CD4-positive, CD25-positive, alpha-beta regulatory T cell (primary cell): ENCODE measurements at regions not wholly inside any gene's neighbourhood (a gene's known extent, or its start where the extent isn't known, plus 50 kb on each side); places are given as distances from the start of the nearest gene placed in this dataset.

Source experiments
- ATAC-seq, 2 donors: fragments of 150-1000 bp; cut with Tn5 transposase; one replicate each; pipeline ENCODE4 v1.10.0; 2021; ENCODE audit warnings: low read depth in 2 of 2, moderate number of reproducible peaks in 2 of 2, moderate library complexity in 1 of 2
- DNase-seq, 3 donors: peaks; one replicate each; pipeline versions ENCODE4 v3.0.0 to v3.0.0-alpha.2; 2012 to 2022; ENCODE audit warnings: mixed read lengths in 1 of 3
- H3K27ac ChIP-seq: one replicate; pipeline ENCODE4 v1.7.0; 2013; ENCODE audit warnings: mild to moderate bottlenecking, low read length; ENCODE audit not compliant: insufficient read depth, poor library complexity, severe bottlenecking
- H3K27me3 ChIP-seq: one replicate; pipeline ENCODE4 v1.7.0; 2013; ENCODE audit warnings: low read length; ENCODE audit not compliant: control insufficient read depth, insufficient read depth
- H3K36me3 ChIP-seq: one replicate; pipeline ENCODE4 v1.7.0; 2013; ENCODE audit warnings: mild to moderate bottlenecking, low read length, moderate library complexity; ENCODE audit not compliant: control insufficient read depth, insufficient read depth
- H3K4me1 ChIP-seq: 2 replicates; pipeline ENCODE4 v1.7.0; 2013; ENCODE audit warnings: mild to moderate bottlenecking, low read length; ENCODE audit not compliant: insufficient read depth, control insufficient read depth, poor library complexity, severe bottlenecking
- H3K4me3 ChIP-seq: one replicate; pipeline ENCODE4 v1.7.0; 2013; ENCODE audit warnings: low read depth, mild to moderate bottlenecking, low read length, moderate library complexity
- H3K9me3 ChIP-seq, 2 experiments: 1 replicate in 1 of 2; 2 replicates in 1 of 2; pipeline ENCODE4 v1.7.0; 2013; ENCODE audit warnings: low read length in 2 of 2, mild to moderate bottlenecking in 1 of 2, moderate library complexity in 1 of 2; ENCODE audit not compliant: control insufficient read depth in 2 of 2
- H3K27ac Mint-ChIP-seq, 3 donors: one replicate each; pipeline ENCODE4 v1.8.0; 2020 to 2022; ENCODE audit warnings: mild to moderate bottlenecking in 3 of 3, mixed read lengths in 3 of 3, moderate library complexity in 2 of 3
- H3K27me3 Mint-ChIP-seq: one replicate; pipeline ENCODE4 v1.8.0; 2022; ENCODE audit warnings: mild to moderate bottlenecking, mixed read lengths
- H3K36me3 Mint-ChIP-seq: one replicate; pipeline ENCODE4 v1.8.0; 2020; ENCODE audit warnings: mixed read lengths
- H3K4me1 Mint-ChIP-seq, 4 donors: one replicate each; pipeline ENCODE4 v1.8.0; 2020 to 2022; ENCODE audit warnings: mixed read lengths in 4 of 4, mild to moderate bottlenecking in 1 of 4
- H3K4me3 Mint-ChIP-seq, 4 donors: one replicate each; pipeline ENCODE4 v1.8.0; 2020 to 2022; ENCODE audit warnings: mild to moderate bottlenecking in 4 of 4, mixed read lengths in 4 of 4, moderate library complexity in 3 of 4
- H3K9me3 Mint-ChIP-seq, 7 donors: one replicate each; pipeline ENCODE4 v1.8.0; 2020 to 2022; ENCODE audit warnings: mixed read lengths in 7 of 7, mild to moderate bottlenecking in 3 of 7, moderate library complexity in 2 of 7

GRCh38 chr6:8274226-8274625 is 161.1 kb downstream of the SLC35B3 start:
- H3K27me3 ChIP-seq, result no peaks in the 10 kb centered on the region
- ATAC-seq (no peak), DNase-seq (no peak)
- H3K4me3 ChIP-seq, result no peak overlapping the region
- no peaks in the 10 kb centered on the region for H3K4me1 ChIP-seq
- no peak overlapping the region for H3K27ac ChIP-seq
- H3K9me3 Mint-ChIP-seq, result peaks cover 0 to 6% (median 0%) of the 10 kb centered on the region in 7 donors
- no peaks in the 10 kb centered on the region for H3K27me3 Mint-ChIP-seq
- H3K4me1 Mint-ChIP-seq, result no peaks in the 10 kb centered on the region
- no peaks in the 10 kb centered on the region for H3K36me3 Mint-ChIP-seq
- H3K9me3 ChIP-seq, result no peaks in the 10 kb centered on the region
- no peak overlapping the region for H3K4me3 Mint-ChIP-seq
- no peak overlapping the region for H3K27ac Mint-ChIP-seq
- H3K36me3 ChIP-seq, result no peaks in the 10 kb centered on the region

- Mint-ChIP-seq H3K27ac (peak overlapping the region in 1 of 3 donors; percentile 83), H3K9me3 (peaks cover 0 to 9% (median 0%) of the 10 kb centered on the region in 7 donors), H3K4me3 (peak overlapping the region in 1 of 4 donors; percentile 1), H3K27me3 (peaks cover 6% of the 10 kb centered on the region), H3K4me1 (no peaks in the 10 kb centered on the region), H3K36me3 (peaks cover 4% of the 10 kb centered on the region)
- Histone ChIP-seq H3K27me3 (no peaks in the 10 kb centered on the region), H3K4me1 (no peaks in the 10 kb centered on the region), H3K4me3 (no peak overlapping the region), H3K27ac (no peak overlapping the region), H3K36me3 (no peaks in the 10 kb centered on the region), H3K9me3 (no peaks in the 10 kb centered on the region)
- no peak for DNase-seq
- ATAC-seq, result no peak
Observed at GRCh38 chr6:8269872-8270454, 165.4 kb downstream of the SLC35B3 start.

DNA sequence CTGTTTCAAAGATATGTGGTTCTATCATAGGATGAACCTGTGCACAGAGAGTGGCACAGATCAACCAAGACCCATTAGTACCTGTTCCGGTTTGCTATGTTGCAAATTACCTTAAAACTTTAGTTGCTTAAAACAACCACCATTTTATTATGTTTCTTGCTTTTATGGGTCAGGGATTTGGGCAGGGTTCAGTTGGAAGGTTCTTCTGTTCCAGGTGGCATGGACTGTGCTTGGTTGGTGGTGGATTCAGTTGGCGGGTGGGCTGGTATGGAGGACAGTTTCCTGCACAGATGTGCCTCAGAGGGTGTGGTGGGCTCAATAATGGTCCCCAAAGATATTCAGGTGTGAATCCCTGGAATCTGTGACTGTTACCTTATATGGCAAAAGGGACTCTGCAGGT is 166.3 kb downstream of the SLC35B3 start:
- Histone ChIP-seq H3K36me3 (no peaks in the 10 kb centered on the region), H3K27me3 (no peaks in the 10 kb centered on the region), H3K4me1 (no peaks in the 10 kb centered on the region), H3K9me3 (no peaks in the 10 kb centered on the region), H3K4me3 (no peak overlapping the region), H3K27ac (no peak overlapping the region)
- H3K27ac Mint-ChIP-seq, result no peak overlapping the region
- peaks cover 4% of the 10 kb centered on the region for H3K36me3 Mint-ChIP-seq
- peaks cover 6% of the 10 kb centered on the region for H3K27me3 Mint-ChIP-seq
- H3K9me3 Mint-ChIP-seq, result peaks cover 0 to 9% (median 0%) of the 10 kb centered on the region in 7 donors
- no peak overlapping the region for H3K4me3 Mint-ChIP-seq
- DNase-seq, result no peak
- no peaks in the 10 kb centered on the region for H3K4me1 Mint-ChIP-seq
- ATAC-seq, result no peak

GRCh38 chr6:8268606-8269005 is 166.3 kb upstream of the EEF1E1 start:
- H3K9me3 ChIP-seq, result no peaks in the 10 kb centered on the region
- DNase-seq (no peak), ATAC-seq (no peak)
- no peaks in the 10 kb centered on the region for H3K27me3 ChIP-seq
- peaks cover 4% of the 10 kb centered on the region for H3K36me3 Mint-ChIP-seq
- H3K27me3 Mint-ChIP-seq, result peaks cover 6% of the 10 kb centered on the region
- H3K4me3 ChIP-seq, result no peak overlapping the region
- no peaks in the 10 kb centered on the region for H3K4me1 ChIP-seq
- no peak overlapping the region for H3K27ac ChIP-seq
- no peaks in the 10 kb centered on the region for H3K4me1 Mint-ChIP-seq
- H3K4me3 Mint-ChIP-seq, result no peak overlapping the region
- no peak overlapping the region for H3K27ac Mint-ChIP-seq
- H3K36me3 ChIP-seq, result no peaks in the 10 kb centered on the region
- H3K9me3 Mint-ChIP-seq, result peaks cover 0 to 9% (median 0%) of the 10 kb centered on the region in 7 donors

- Histone ChIP-seq H3K27me3 (no peaks in the 10 kb centered on the region), H3K9me3 (no peaks in the 10 kb centered on the region), H3K36me3 (no peaks in the 10 kb centered on the region), H3K4me1 (no peaks in the 10 kb centered on the region), H3K4me3 (no peak overlapping the region), H3K27ac (no peak overlapping the region)
- H3K36me3 Mint-ChIP-seq, result peaks cover 4% of the 10 kb centered on the region
- H3K27me3 Mint-ChIP-seq, result peaks cover 6% of the 10 kb centered on the region
- peaks cover 0 to 9% (median 0%) of the 10 kb centered on the region in 7 donors for H3K9me3 Mint-ChIP-seq
- ATAC-seq, result no peak
- no peaks in the 10 kb centered on the region for H3K4me1 Mint-ChIP-seq
- no peak overlapping the region for H3K4me3 Mint-ChIP-seq
- H3K27ac Mint-ChIP-seq, result no peak overlapping the region
- DNase-seq, result no peak
Observed at GRCh38 chr6:8268156-8268555, 165.8 kb upstream of the EEF1E1 start.

- no peaks in the 10 kb centered on the region for H3K4me1 Mint-ChIP-seq
- no peaks in the 10 kb centered on the region for H3K4me1 ChIP-seq
- peaks cover 0 to 4% (median 2%) of the 10 kb centered on the region in 7 donors for H3K9me3 Mint-ChIP-seq
- H3K27ac ChIP-seq, result no peak overlapping the region
- no peaks in the 10 kb centered on the region for H3K27me3 Mint-ChIP-seq
- no peak overlapping the region for H3K4me3 Mint-ChIP-seq
- no peak overlapping the region for H3K27ac Mint-ChIP-seq
- no peaks in the 10 kb centered on the region for H3K27me3 ChIP-seq
- ATAC-seq, result no peak
- H3K36me3 ChIP-seq, result no peaks in the 10 kb centered on the region
- no peak overlapping the region for H3K4me3 ChIP-seq
- H3K36me3 Mint-ChIP-seq, result no peaks in the 10 kb centered on the region
- no peak for DNase-seq
- H3K9me3 ChIP-seq, result no peaks in the 10 kb centered on the region
Observed at GRCh38 chr6:8260610-8261009, 158.3 kb upstream of the EEF1E1 start.

GRCh38 chr6:8246403-8246802 is 144.1 kb upstream of the EEF1E1 start:
- H3K9me3 Mint-ChIP-seq, result peaks cover 0 to 2% (median 0%) of the 10 kb centered on the region in 7 donors
- H3K4me3 ChIP-seq, result no peak overlapping the region
- ATAC-seq, result no peak
- no peaks in the 10 kb centered on the region for H3K27me3 ChIP-seq
- no peak overlapping the region for H3K27ac Mint-ChIP-seq
- DNase-seq, result no peak
- H3K36me3 ChIP-seq, result no peaks in the 10 kb centered on the region
- H3K36me3 Mint-ChIP-seq, result no peaks in the 10 kb centered on the region
- H3K4me1 Mint-ChIP-seq, result no peaks in the 10 kb centered on the region
- no peak overlapping the region for H3K27ac ChIP-seq
- H3K4me3 Mint-ChIP-seq, result no peak overlapping the region
- no peaks in the 10 kb centered on the region for H3K4me1 ChIP-seq
- no peaks in the 10 kb centered on the region for H3K9me3 ChIP-seq
- H3K27me3 Mint-ChIP-seq, result peaks cover 16% of the 10 kb centered on the region

DNA sequence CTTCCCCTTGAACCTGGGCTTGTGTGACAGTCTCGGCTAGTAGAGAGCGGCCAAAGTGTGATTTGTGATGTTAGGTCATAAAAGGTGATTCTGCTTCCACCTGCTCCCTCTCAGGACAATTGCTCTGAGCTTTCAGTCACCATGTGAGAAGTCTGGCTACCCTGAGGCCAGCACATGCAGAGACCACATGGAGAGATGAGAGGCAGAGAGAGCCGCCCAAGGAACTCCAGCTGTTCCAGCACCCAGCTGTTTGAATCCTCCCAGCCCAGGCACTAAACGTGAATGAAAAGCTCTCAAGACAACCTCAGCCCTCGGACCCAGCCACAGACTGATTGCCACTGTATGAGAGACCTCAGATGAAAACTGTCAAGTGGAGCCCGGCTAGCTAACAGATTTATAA is 143.4 kb upstream of the EEF1E1 start:
- no peaks in the 10 kb centered on the region for H3K4me1 Mint-ChIP-seq
- H3K36me3 Mint-ChIP-seq, result no peaks in the 10 kb centered on the region
- DNase-seq, result no peak
- no peaks in the 10 kb centered on the region for H3K36me3 ChIP-seq
- H3K27ac ChIP-seq, result no peak overlapping the region
- H3K4me1 ChIP-seq, result no peaks in the 10 kb centered on the region
- H3K4me3 ChIP-seq, result no peak overlapping the region
- no peak overlapping the region for H3K27ac Mint-ChIP-seq
- H3K9me3 Mint-ChIP-seq, result peaks cover 0 to 2% (median 0%) of the 10 kb centered on the region in 7 donors
- no peak for ATAC-seq
- no peak overlapping the region for H3K4me3 Mint-ChIP-seq
- no peaks in the 10 kb centered on the region for H3K27me3 ChIP-seq
- H3K27me3 Mint-ChIP-seq, result peaks cover 13% of the 10 kb centered on the region
- H3K9me3 ChIP-seq, result no peaks in the 10 kb centered on the region
